ENCODE measurements at regions not wholly inside any gene's neighbourhood (a gene's known extent, or its start where the extent isn't known, plus 50 kb on each side); places are given as distances from the start of the nearest gene placed in this dataset.

DNA sequence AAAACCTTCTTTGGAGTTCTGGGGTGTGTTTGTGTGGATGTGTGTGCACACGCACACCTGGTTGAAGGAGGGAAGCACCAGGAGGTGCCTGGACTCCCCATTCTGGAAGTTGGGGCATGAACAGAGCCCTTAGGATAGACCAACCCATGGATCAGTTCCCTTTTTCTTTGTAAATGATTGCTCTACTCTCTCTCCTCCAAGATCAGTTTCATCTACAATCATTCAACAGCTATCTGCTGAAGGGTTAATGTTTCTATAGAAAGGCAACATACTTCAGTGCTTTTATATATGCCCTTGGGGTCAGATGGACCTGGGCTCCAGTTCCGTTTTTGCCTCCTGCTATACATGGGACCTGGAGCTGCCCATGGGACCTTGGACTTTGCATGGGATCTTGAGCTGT, 352.1 kb upstream of the CFAP20DC start:
- Histone ChIP-seq H3K4me3 (ENCODE audit: low read depth, low read length) (no peak overlapping the region), H3K27me3 (ENCODE audit: control insufficient read depth, insufficient read depth, low read length) (no peaks in the 10 kb centered on the region), H3K36me3 (ENCODE audit: control insufficient read depth, insufficient read depth, low read length) (no peaks in the 10 kb centered on the region)
- FAIRE-seq (no peak), DNase-seq (ENCODE audit: low read depth) (no peak)
- TF ChIP-seq, protein P1, sequence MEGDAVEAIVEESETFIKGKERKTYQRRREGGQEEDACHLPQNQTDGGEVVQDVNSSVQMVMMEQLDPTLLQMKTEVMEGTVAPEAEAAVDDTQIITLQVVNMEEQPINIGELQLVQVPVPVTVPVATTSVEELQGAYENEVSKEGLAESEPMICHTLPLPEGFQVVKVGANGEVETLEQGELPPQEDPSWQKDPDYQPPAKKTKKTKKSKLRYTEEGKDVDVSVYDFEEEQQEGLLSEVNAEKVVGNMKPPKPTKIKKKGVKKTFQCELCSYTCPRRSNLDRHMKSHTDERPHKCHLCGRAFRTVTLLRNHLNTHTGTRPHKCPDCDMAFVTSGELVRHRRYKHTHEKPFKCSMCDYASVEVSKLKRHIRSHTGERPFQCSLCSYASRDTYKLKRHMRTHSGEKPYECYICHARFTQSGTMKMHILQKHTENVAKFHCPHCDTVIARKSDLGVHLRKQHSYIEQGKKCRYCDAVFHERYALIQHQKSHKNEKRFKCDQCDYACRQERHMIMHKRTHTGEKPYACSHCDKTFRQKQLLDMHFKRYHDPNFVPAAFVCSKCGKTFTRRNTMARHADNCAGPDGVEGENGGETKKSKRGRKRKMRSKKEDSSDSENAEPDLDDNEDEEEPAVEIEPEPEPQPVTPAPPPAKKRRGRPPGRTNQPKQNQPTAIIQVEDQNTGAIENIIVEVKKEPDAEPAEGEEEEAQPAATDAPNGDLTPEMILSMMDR (IDR thresholded peaks at IDR 0.05; ENCODE audit: insufficient read depth, low read length, severe bottlenecking), result no peak

DNA sequence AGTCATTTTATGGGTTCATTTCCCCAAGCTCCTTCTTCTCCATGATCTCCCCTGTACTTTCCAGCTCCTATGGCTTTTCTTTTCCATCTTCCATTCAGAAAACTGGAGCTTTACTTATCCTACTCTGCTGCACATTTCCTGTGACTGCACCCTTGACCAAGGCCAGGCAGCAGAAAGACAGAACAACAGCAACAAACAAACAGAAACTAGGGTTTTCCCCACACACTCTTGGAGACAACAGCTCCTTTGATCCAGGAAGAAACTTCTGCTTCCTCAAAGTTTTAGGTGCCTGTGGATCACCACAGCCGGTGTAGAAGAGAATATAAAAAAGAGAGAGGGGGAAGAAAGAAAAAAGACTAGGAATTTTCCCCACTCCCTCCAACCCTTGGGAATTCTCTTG, 342.3 kb upstream of the CFAP20DC start:
- H3K4me3 ChIP-seq (ENCODE audit: low read depth, low read length), result no peak overlapping the region
- H3K36me3 ChIP-seq (ENCODE audit: control insufficient read depth, insufficient read depth, low read length), result no peaks in the 10 kb centered on the region
- DNase-seq (ENCODE audit: low read depth) (no peak), FAIRE-seq (no peak)
- no peaks in the 10 kb centered on the region for H3K27me3 ChIP-seq (ENCODE audit: control insufficient read depth, insufficient read depth, low read length)
- TF ChIP-seq, protein P1 (IDR thresholded peaks at IDR 0.05; ENCODE audit: insufficient read depth, low read length, severe bottlenecking), result no peak

DNA sequence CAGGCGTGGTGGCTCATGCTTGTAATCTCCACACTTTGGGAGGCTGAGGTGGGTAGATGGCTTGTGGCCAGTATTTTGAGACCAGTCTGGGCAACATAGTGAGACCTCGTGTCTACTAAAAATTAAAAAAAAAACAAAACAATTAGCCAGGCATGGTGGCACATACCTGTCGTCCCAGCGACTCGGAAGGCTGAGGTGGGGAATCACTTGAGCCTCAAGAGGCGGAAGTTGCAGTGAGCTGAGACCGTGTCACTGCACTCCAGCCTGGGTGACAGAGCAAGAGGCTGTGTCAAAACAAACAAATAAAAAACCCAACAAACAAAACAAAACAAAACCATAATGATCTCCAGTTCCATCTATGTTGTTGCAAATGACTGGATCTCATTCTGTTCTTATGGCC, 341.3 kb upstream of the CFAP20DC start:
- TF ChIP-seq, protein P1 (IDR thresholded peaks at IDR 0.05; ENCODE audit: insufficient read depth, low read length, severe bottlenecking), result no peak
- no peak for FAIRE-seq
- Histone ChIP-seq H3K36me3 (ENCODE audit: control insufficient read depth, insufficient read depth, low read length) (no peaks in the 10 kb centered on the region), H3K27me3 (ENCODE audit: control insufficient read depth, insufficient read depth, low read length) (no peaks in the 10 kb centered on the region), H3K4me3 (ENCODE audit: low read depth, low read length) (no peak overlapping the region)
- no peak for DNase-seq (ENCODE audit: low read depth)

DNA sequence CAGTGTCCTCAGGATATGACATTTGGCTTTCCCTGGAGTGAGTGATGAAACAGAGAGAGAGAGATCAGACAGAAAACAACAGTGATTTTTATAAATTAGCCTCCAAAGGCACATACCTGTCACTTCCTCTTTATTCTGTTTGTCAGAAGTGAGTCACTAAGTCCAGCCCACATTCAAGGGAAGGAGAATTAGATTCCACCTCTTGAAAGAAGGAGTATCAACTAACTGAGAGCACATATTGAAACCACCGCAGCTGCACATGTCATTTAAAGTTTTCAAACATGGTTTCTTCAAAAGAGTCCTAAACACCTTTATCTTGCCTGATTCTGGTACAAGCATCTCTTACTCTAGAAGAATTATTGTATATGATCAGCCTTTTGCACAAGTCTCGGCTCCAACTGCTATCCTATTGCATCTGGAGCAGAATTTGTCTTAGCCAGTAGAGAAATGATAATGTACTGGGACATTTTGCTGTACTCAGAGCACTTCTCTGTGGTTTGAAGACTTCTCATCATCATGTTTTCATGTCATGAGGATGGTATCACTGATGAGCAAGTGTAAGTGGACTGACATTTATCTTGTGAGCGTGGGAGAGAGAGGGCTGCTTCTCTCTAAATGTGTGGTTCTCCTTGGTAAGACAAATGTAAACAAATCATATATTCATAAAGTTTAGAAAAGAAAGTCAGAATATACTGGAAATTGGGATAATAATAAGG, 338.9 kb upstream of the CFAP20DC start:
- Histone ChIP-seq H3K4me3 (ENCODE audit: low read depth, low read length) (no peak overlapping the region), H3K27me3 (ENCODE audit: control insufficient read depth, insufficient read depth, low read length) (no peaks in the 10 kb centered on the region), H3K36me3 (ENCODE audit: control insufficient read depth, insufficient read depth, low read length) (no peaks in the 10 kb centered on the region)
- FAIRE-seq (no peak), DNase-seq (ENCODE audit: low read depth) (peak; percentile 82)
- TF ChIP-seq, protein P1 (IDR thresholded peaks at IDR 0.05; ENCODE audit: insufficient read depth, low read length, severe bottlenecking), result no peak

DNA sequence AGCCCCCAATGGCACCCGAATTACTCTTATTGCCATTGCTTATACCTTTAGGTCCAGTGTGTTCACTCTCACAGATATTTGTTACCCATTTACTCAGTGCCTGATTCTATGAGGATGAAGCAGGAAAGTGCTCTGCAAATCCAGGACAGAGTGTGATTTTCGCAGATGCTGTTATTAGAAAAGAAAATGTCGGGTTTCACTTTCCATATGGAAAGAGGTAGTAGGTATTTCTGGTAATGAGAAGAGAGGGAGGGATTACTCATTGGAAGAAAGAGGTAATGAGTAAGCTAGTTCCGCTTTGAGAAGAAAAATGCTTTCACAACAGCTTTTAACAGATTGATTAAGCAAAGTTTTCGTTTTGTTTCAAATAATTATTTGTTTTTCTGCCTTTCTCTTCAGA, 336.3 kb upstream of the CFAP20DC start:
- FAIRE-seq, result no peak
- H3K27me3 ChIP-seq (ENCODE audit: control insufficient read depth, insufficient read depth, low read length), result no peaks in the 10 kb centered on the region
- no peak overlapping the region for H3K4me3 ChIP-seq (ENCODE audit: low read depth, low read length)
- H3K36me3 ChIP-seq (ENCODE audit: control insufficient read depth, insufficient read depth, low read length), result no peaks in the 10 kb centered on the region
- DNase-seq (ENCODE audit: low read depth), result peak; percentile 53
- TF ChIP-seq, protein P1 (IDR thresholded peaks at IDR 0.05; ENCODE audit: insufficient read depth, low read length, severe bottlenecking), result no peak

DNA sequence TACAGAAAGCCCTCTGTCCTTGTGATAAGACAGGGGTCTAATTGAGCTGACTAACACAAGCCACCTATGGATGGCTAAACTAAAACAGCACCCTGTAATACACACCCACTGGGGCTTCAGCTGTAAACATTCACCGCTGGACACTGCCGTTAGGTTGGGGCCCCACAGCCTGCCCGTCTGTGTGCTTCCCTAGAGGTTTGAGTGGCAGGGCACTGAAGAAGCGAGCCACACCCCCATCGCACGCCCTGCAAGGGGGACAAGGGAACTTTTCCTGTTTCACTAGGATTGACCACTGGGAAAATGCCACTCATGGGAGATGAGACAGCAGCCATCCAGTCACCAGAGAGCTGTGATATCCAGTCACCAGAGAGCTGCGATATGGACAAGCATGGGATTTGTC, 335.7 kb upstream of the CFAP20DC start:
- FAIRE-seq (no peak), DNase-seq (ENCODE audit: low read depth) (no peak)
- TF ChIP-seq, protein P1 (IDR thresholded peaks at IDR 0.05; ENCODE audit: insufficient read depth, low read length, severe bottlenecking), result no peak

More for the DNA sequence above, 335.7 kb upstream of the CFAP20DC start:
- H3K36me3 ChIP-seq (ENCODE audit: control insufficient read depth, insufficient read depth, low read length), result no peaks in the 10 kb centered on the region
- no peaks in the 10 kb centered on the region for H3K27me3 ChIP-seq (ENCODE audit: control insufficient read depth, insufficient read depth, low read length)
- no peak overlapping the region for H3K4me3 ChIP-seq (ENCODE audit: low read depth, low read length)
